Neuronal stem cell (in vitro differentiated cells): ENCODE measurements at regions not wholly inside any gene's neighbourhood (a gene's known extent, or its start where the extent isn't known, plus 50 kb on each side); places are given as distances from the start of the nearest gene placed in this dataset.

Experiments
- DNase-seq: peaks from one replicate; pipeline ENCODE4 v3.0.0-alpha.2; 2013; ENCODE audit warnings: low spot score
- H2AFZ ChIP-seq: one replicate; pipeline ENCODE4 v1.6.1; 2013; ENCODE audit warnings: mild to moderate bottlenecking, low read length, inconsistent platforms
- H2AK5ac ChIP-seq: 2 replicates; pipeline ENCODE4 v1.6.1; 2013; ENCODE audit warnings: low read depth, mild to moderate bottlenecking, inconsistent platforms, low read length, moderate library complexity, mixed read lengths
- H2BK120ac ChIP-seq: 2 replicates; pipeline ENCODE4 v1.6.1; 2013; ENCODE audit warnings: low read depth, mild to moderate bottlenecking, inconsistent platforms, low read length, moderate library complexity, mixed read lengths
- H2BK12ac ChIP-seq: one replicate; pipeline ENCODE4 v1.6.1; 2013; ENCODE audit warnings: low read length, inconsistent platforms
- H2BK15ac ChIP-seq: 2 replicates; pipeline ENCODE4 v1.6.1; 2013; ENCODE audit warnings: mild to moderate bottlenecking, low read length, inconsistent platforms, mixed read lengths
- H2BK5ac ChIP-seq: one replicate; pipeline ENCODE4 v1.6.1; 2013; ENCODE audit warnings: inconsistent platforms, mild to moderate bottlenecking, low read length, moderate library complexity
- H3K14ac ChIP-seq: one replicate; pipeline ENCODE4 v1.6.1; 2013; ENCODE audit warnings: low read length, inconsistent platforms
- H3K18ac ChIP-seq: 2 replicates; pipeline ENCODE4 v1.6.1; 2013; ENCODE audit warnings: low read length, inconsistent platforms
- H3K23ac ChIP-seq: 2 replicates; pipeline ENCODE4 v1.6.1; 2013; ENCODE audit warnings: low read depth, mild to moderate bottlenecking, mixed read lengths, low read length, inconsistent platforms; ENCODE audit not compliant: poor library complexity
- H3K27ac ChIP-seq: replicated peaks from 3 replicates; pipeline ENCODE4 v1.5.1; 2013; ENCODE audit warnings: low read length, inconsistent platforms
- H3K27me3 ChIP-seq, 3 experiments: 2 replicates each; pipeline ENCODE4 v1.6.1; 2013; ENCODE audit warnings: low read length in 3 of 3, mild to moderate bottlenecking in 2 of 3, inconsistent platforms in 1 of 3, low read depth in 1 of 3, mixed read lengths in 1 of 3, moderate library complexity in 1 of 3; ENCODE audit not compliant: control insufficient read depth in 3 of 3, insufficient read depth in 3 of 3
- H3K36me3 ChIP-seq, 2 donors: replicated peaks in 1 of 2; 2 replicates each; pipeline ENCODE4 v1.6.1; 2013; ENCODE audit warnings: low read length in 2 of 2; ENCODE audit not compliant: control insufficient read depth in 2 of 2, insufficient read depth in 2 of 2
- H3K4ac ChIP-seq: 2 replicates; pipeline ENCODE4 v1.6.1; 2013; ENCODE audit warnings: inconsistent platforms, mild to moderate bottlenecking, low read length, moderate library complexity
- H3K4me1 ChIP-seq, 2 donors: 1 replicate in 1 of 2; 2 replicates in 1 of 2; pipeline ENCODE4 v1.6.1; 2013; ENCODE audit warnings: low read length in 2 of 2, low read depth in 1 of 2; ENCODE audit not compliant: control insufficient read depth in 2 of 2, insufficient read depth in 1 of 2
- H3K4me2 ChIP-seq: one replicate; pipeline ENCODE4 v1.6.1; 2013; ENCODE audit warnings: mild to moderate bottlenecking, low read length, inconsistent platforms; ENCODE audit not compliant: insufficient read depth, poor library complexity, severe bottlenecking
- H3K4me3 ChIP-seq, 2 donors: 2 replicates each; pipeline ENCODE4 v1.5.1; 2013; ENCODE audit warnings: low read length in 2 of 2, mild to moderate bottlenecking in 2 of 2, inconsistent platforms in 1 of 2, moderate library complexity in 1 of 2
- H3K79me1 ChIP-seq: one replicate; pipeline ENCODE4 v1.6.1; 2013; ENCODE audit warnings: low read depth, mild to moderate bottlenecking, inconsistent platforms, low read length, moderate library complexity
- H3K9ac ChIP-seq: one replicate; pipeline ENCODE4 v1.6.1; 2013; ENCODE audit warnings: mild to moderate bottlenecking, low read depth, low read length, inconsistent platforms; ENCODE audit not compliant: poor library complexity
- H3K9me3 ChIP-seq, 2 donors: replicated peaks in 1 of 2; 2 replicates each; pipeline versions ENCODE3 to v1.6.1; 2013; ENCODE audit warnings: low read length in 2 of 2, mild to moderate bottlenecking in 2 of 2, inconsistent platforms in 1 of 2, low read depth in 1 of 2, mixed read lengths in 1 of 2, moderate library complexity in 1 of 2; ENCODE audit not compliant: control insufficient read depth in 2 of 2, insufficient read depth in 1 of 2
- H4K8ac ChIP-seq: one replicate; pipeline ENCODE4 v1.6.1; 2013; ENCODE audit warnings: low read depth, mild to moderate bottlenecking, inconsistent platforms, low read length, moderate library complexity
- H4K91ac ChIP-seq: one replicate; pipeline ENCODE4 v1.6.1; 2013; ENCODE audit warnings: low read length, low read depth, mild to moderate bottlenecking, inconsistent platforms; ENCODE audit not compliant: poor library complexity
- WGBS, 2 donors: extraction: QIAGEN DNeasy Blood & Tissue Kit; methylation state at CpG; one replicate each; pipeline ENCODE4 v1.1.7; 2013; ENCODE audit warnings: missing lambda C conversion rate in 2 of 2, mixed read lengths in 1 of 2; ENCODE audit not compliant: insufficient read length in 2 of 2, insufficient replicate concordance in 1 of 2; ENCODE audit errors: extremely low coverage in 2 of 2; 5-methylcytosine and 5-hydroxymethylcytosine counted together

- no peak for DNase-seq
- Histone ChIP-seq H3K4ac (no peak overlapping the region), H4K8ac (no peak overlapping the region), H3K79me1 (no peaks in the 10 kb centered on the region), H3K9me3 (no peaks in the 10 kb centered on the region), H3K27me3 (no peaks in the 10 kb centered on the region), H3K4me1 (peaks cover 6 to 21% of the 10 kb centered on the region in 2 donors), H2BK120ac (no peak overlapping the region), H3K27ac (no peak overlapping the region), H3K23ac (no peak overlapping the region), H2BK15ac (no peak overlapping the region), H3K9ac (no peak overlapping the region), H3K36me3 (peaks cover 0 to 29% of the 10 kb centered on the region in 2 donors), H2AK5ac (no peak overlapping the region), H2BK5ac (no peak overlapping the region), H3K18ac (no peak overlapping the region), H2AFZ (no peak overlapping the region), H2BK12ac (peak overlapping the region; percentile 82), H4K91ac (no peak overlapping the region), H3K14ac (no peak overlapping the region), H3K4me3 (no peak overlapping the region), H3K4me2 (no peak overlapping the region)
- no CpG with 5 or more reads among the region's 3 CpGs for WGBS, 2 donors
These were observed 332.8 kb upstream of the MTNR1B start for GRCh38 chr11:92636543-92637188.

- no peak overlapping the region for H2AFZ ChIP-seq
- no peak overlapping the region for H3K14ac ChIP-seq
- H2BK5ac ChIP-seq: no peak overlapping the region
- H4K8ac ChIP-seq: no peak overlapping the region
- no peak overlapping the region for H3K9ac ChIP-seq
- no peak overlapping the region for H3K4me3 ChIP-seq
- no peak overlapping the region for H3K23ac ChIP-seq
- H3K79me1 ChIP-seq: no peaks in the 10 kb centered on the region
- H2BK15ac ChIP-seq: no peak overlapping the region
- no peak for DNase-seq
- H4K91ac ChIP-seq: no peak overlapping the region
- H3K36me3 ChIP-seq: peaks cover 0 to 30% of the 10 kb centered on the region in 2 donors
- H3K27ac ChIP-seq: no peak overlapping the region
- H3K4me2 ChIP-seq: no peak overlapping the region
- H3K9me3 ChIP-seq: no peaks in the 10 kb centered on the region
- H3K4me1 ChIP-seq: peaks cover 4 to 21% of the 10 kb centered on the region in 2 donors
- WGBS, 2 donors: no CpG with 5 or more reads among the region's 3 CpGs
- H2AK5ac ChIP-seq: no peak overlapping the region
- H3K4ac ChIP-seq: no peak overlapping the region
- no peak overlapping the region for H3K18ac ChIP-seq
- H2BK12ac ChIP-seq: no peak overlapping the region
- no peak overlapping the region for H2BK120ac ChIP-seq
- no peaks in the 10 kb centered on the region for H3K27me3 ChIP-seq
These were observed 330.8 kb upstream of the MTNR1B start for GRCh38 chr11:92638678-92639077.

GRCh38 chr11:92642177-92642931 is 327.1 kb upstream of the MTNR1B start:
- Histone ChIP-seq H2AFZ (no peak overlapping the region), H3K4ac (no peak overlapping the region), H3K4me2 (no peak overlapping the region), H3K4me1 (peaks cover 0 to 3% of the 10 kb centered on the region in 2 donors), H3K79me1 (no peaks in the 10 kb centered on the region), H4K8ac (no peak overlapping the region), H3K23ac (no peak overlapping the region), H3K27ac (no peak overlapping the region), H2BK5ac (no peak overlapping the region), H3K14ac (no peak overlapping the region), H3K4me3 (no peak overlapping the region), H2AK5ac (no peak overlapping the region), H3K18ac (no peak overlapping the region), H3K9ac (no peak overlapping the region), H2BK15ac (no peak overlapping the region), H2BK12ac (no peak overlapping the region), H3K9me3 (no peaks in the 10 kb centered on the region), H3K36me3 (peaks cover 0 to 21% of the 10 kb centered on the region in 2 donors), H4K91ac (no peak overlapping the region), H2BK120ac (no peak overlapping the region), H3K27me3 (no peaks in the 10 kb centered on the region)
- no peak for DNase-seq

GRCh38 chr11:92643827-92644226 is 325.6 kb upstream of the MTNR1B start:
- Histone ChIP-seq H3K27me3 (no peaks in the 10 kb centered on the region), H2BK120ac (no peak overlapping the region), H3K79me1 (no peaks in the 10 kb centered on the region), H3K14ac (no peak overlapping the region), H4K8ac (no peak overlapping the region), H3K9ac (no peak overlapping the region), H2BK15ac (no peak overlapping the region), H3K4me3 (no peak overlapping the region), H2AFZ (no peak overlapping the region), H3K4me1 (no peaks in the 10 kb centered on the region), H3K4ac (no peak overlapping the region), H3K36me3 (peaks cover 0 to 32% of the 10 kb centered on the region in 2 donors), H2BK5ac (no peak overlapping the region), H2AK5ac (no peak overlapping the region), H3K9me3 (no peaks in the 10 kb centered on the region), H4K91ac (no peak overlapping the region), H3K18ac (no peak overlapping the region), H3K27ac (no peak overlapping the region), H3K4me2 (no peak overlapping the region), H2BK12ac (no peak overlapping the region), H3K23ac (no peak overlapping the region)
- DNase-seq: no peak
- WGBS, 2 donors: no CpG with 5 or more reads among the region's 2 CpGs
